Neural cell (in vitro differentiated cells): ENCODE measurements at regions not wholly inside any gene's neighbourhood (a gene's known extent, or its start where the extent isn't known, plus 50 kb on each side); places are given as distances from the start of the nearest gene placed in this dataset.

ENCODE experiments used
- H2AFZ ChIP-seq: fragments of 200-600, 300-800 bp; sonication (generic), shearing (Covaris generic); 2 replicates; pipeline ENCODE4 v1.6.0; 2014; ENCODE audit warnings: low read depth, mild to moderate bottlenecking, antibody characterized with exemption, low read length, moderate library complexity
- H3F3A ChIP-seq: fragments of 200-600 bp; shearing (Covaris generic); 2 replicates; pipeline ENCODE4 v1.6.1; 2016; ENCODE audit warnings: mild to moderate bottlenecking, moderate library complexity, mixed read lengths, antibody characterized with exemption, low read length; ENCODE audit not compliant: insufficient read depth, poor library complexity, severe bottlenecking
- H3K27ac ChIP-seq: fragments of 200-600, 300-800 bp; sonication (generic), shearing (Covaris generic); 2 replicates; pipeline ENCODE4 v1.5.1; 2014; ENCODE audit warnings: mild to moderate bottlenecking, low read length, moderate library complexity
- H3K27me3 ChIP-seq: fragments of 300-800, 200-600 bp; sonication (generic), shearing (Covaris generic); 2 replicates; pipeline ENCODE4 v1.6.0; 2014; ENCODE audit warnings: mild to moderate bottlenecking, low read depth, low read length, moderate library complexity; ENCODE audit not compliant: insufficient read depth
- H3K36me3 ChIP-seq: fragments of 300-800, 200-600 bp; sonication (generic), shearing (Covaris generic); 2 replicates; pipeline ENCODE4 v1.5.1; 2014; ENCODE audit warnings: mild to moderate bottlenecking, antibody characterized with exemption, low read length, moderate library complexity; ENCODE audit not compliant: insufficient read depth
- H3K4me2 ChIP-seq: fragments of 300-800, 200-600 bp; sonication (generic), shearing (Covaris generic); 2 replicates; pipeline ENCODE4 v1.6.0; 2014; ENCODE audit warnings: mild to moderate bottlenecking, low read length
- H3K4me3 ChIP-seq: fragments of 300-800, 200-600 bp; sonication (generic), shearing (Covaris generic); 2 replicates; pipeline ENCODE4 v1.5.1; 2014; ENCODE audit warnings: mild to moderate bottlenecking, low read length, moderate library complexity
- H3K79me2 ChIP-seq: fragments of 200-600 bp; shearing (Covaris generic); replicated peaks from 2 replicates; pipeline ENCODE4 v1.6.0; 2014; ENCODE audit warnings: mild to moderate bottlenecking, low read length, moderate library complexity; ENCODE audit not compliant: insufficient read depth
- H3K9ac ChIP-seq: fragments of 300-800, 200-600 bp; sonication (generic), shearing (Covaris generic); 2 replicates; pipeline ENCODE4 v1.6.1; 2016; ENCODE audit warnings: mild to moderate bottlenecking, low read length, mixed read lengths
- H3K9me2 ChIP-seq: fragments of 200-600 bp; shearing (Covaris generic); 2 replicates; pipeline ENCODE4 v1.6.1; 2016; ENCODE audit warnings: mild to moderate bottlenecking, low read length, mixed read lengths; ENCODE audit not compliant: insufficient read depth
- H3K9me3 ChIP-seq: fragments of 200-600, 300-800 bp; sonication (generic), shearing (Covaris generic); 2 replicates; pipeline ENCODE4 v1.6.1; 2016; ENCODE audit warnings: mild to moderate bottlenecking, mixed run types, low read length, moderate library complexity, mixed read lengths
- H4K20me1 ChIP-seq: fragments of 200-600 bp; shearing (Covaris generic); 2 replicates; pipeline ENCODE4 v1.6.1; 2016; ENCODE audit warnings: mild to moderate bottlenecking, mixed run types; ENCODE audit not compliant: insufficient read depth
- CTCF ChIP-seq: fragments of 450-650 bp; IDR thresholded peaks from 2 replicates; pipeline ENCODE4 v1.5.1; 2014; ENCODE audit warnings: antibody characterized with exemption, mild to moderate bottlenecking, moderate library complexity; ENCODE audit not compliant: poor library complexity, severe bottlenecking
- EP300 ChIP-seq: fragments of 450-650 bp; conservative IDR thresholded peaks from 2 replicates; pipeline ENCODE4 v1.6.1; 2014; ENCODE audit warnings: antibody characterized with exemption, mild to moderate bottlenecking, moderate library complexity; ENCODE audit not compliant: poor library complexity, severe bottlenecking
- EZH2 ChIP-seq: fragments of 200-600, 300-800 bp; shearing (Covaris generic), sonication (generic); IDR thresholded peaks from 2 replicates; pipeline ENCODE4 v1.6.1; 2014; ENCODE audit warnings: antibody characterized with exemption, low read length, borderline replicate concordance, mild to moderate bottlenecking; ENCODE audit not compliant: insufficient read depth, poor library complexity, severe bottlenecking
- MXI1 ChIP-seq: fragments of 450-650 bp; conservative IDR thresholded peaks from 2 replicates; pipeline ENCODE4 v1.6.1; 2014; ENCODE audit warnings: antibody characterized with exemption, mild to moderate bottlenecking; ENCODE audit not compliant: poor library complexity, severe bottlenecking
- POLR2AphosphoS5 ChIP-seq: IDR thresholded peaks from 2 replicates; pipeline ENCODE4 v1.6.1; 2012
- RAD21 ChIP-seq: fragments of 450-650 bp; conservative IDR thresholded peaks from 2 replicates; pipeline ENCODE4 v1.6.1; 2014; ENCODE audit warnings: antibody characterized with exemption, mild to moderate bottlenecking, moderate library complexity
- REST ChIP-seq: IDR thresholded peaks from 2 replicates; pipeline ENCODE4 v1.6.1; 2012; ENCODE audit warnings: borderline replicate concordance
- SMC3 ChIP-seq: fragments of 450-650 bp; conservative IDR thresholded peaks from 2 replicates; pipeline ENCODE4 v1.6.1; 2014; ENCODE audit warnings: antibody characterized with exemption, mild to moderate bottlenecking, moderate library complexity; ENCODE audit not compliant: poor library complexity
- TAF1 ChIP-seq: IDR thresholded peaks from 2 replicates; pipeline ENCODE4 v1.6.1; 2012; ENCODE audit warnings: low read depth

GRCh38 chr2:380221-380620, 92.3 kb upstream of the ALKAL2 start:
- Histone ChIP-seq H3K4me3 (no peak overlapping the region), H3F3A (no peaks in the 10 kb centered on the region), H3K9me3 (no peaks in the 10 kb centered on the region), H3K4me2 (no peak overlapping the region), H3K79me2 (no peaks in the 10 kb centered on the region), H3K36me3 (no peaks in the 10 kb centered on the region), H4K20me1 (no peaks in the 10 kb centered on the region), H2AFZ (no peak overlapping the region), H3K27me3 (no peaks in the 10 kb centered on the region), H3K27ac (no peak overlapping the region), H3K9ac (no peak overlapping the region), H3K9me2 (no peaks in the 10 kb centered on the region)
- TF ChIP-seq REST (no peak), RAD21 (no peak), EP300 (no peak), CTCF (no peak), MXI1 (no peak), EZH2 (no peak), TAF1 (no peak), SMC3 (no peak), POLR2AphosphoS5 (no peak)

GRCh38 chr2:379778-380177, 91.9 kb upstream of the ALKAL2 start:
- no peak overlapping the region for H3K4me2 ChIP-seq
- H3K27ac ChIP-seq, result no peak overlapping the region
- no peak overlapping the region for H3K4me3 ChIP-seq
- TF ChIP-seq RAD21, result no peak
- TF ChIP-seq REST, result no peak
- TF ChIP-seq CTCF, result no peak
- TF ChIP-seq TAF1, result no peak
- no peak for TF ChIP-seq MXI1
- TF ChIP-seq EP300, result no peak
- no peak for TF ChIP-seq POLR2AphosphoS5
- no peak for TF ChIP-seq EZH2
- TF ChIP-seq SMC3, result no peak
- no peaks in the 10 kb centered on the region for H3F3A ChIP-seq
- H2AFZ ChIP-seq, result no peak overlapping the region
- H3K9me2 ChIP-seq, result no peaks in the 10 kb centered on the region
- H3K9ac ChIP-seq, result no peak overlapping the region
- H4K20me1 ChIP-seq, result no peaks in the 10 kb centered on the region
- H3K79me2 ChIP-seq, result no peaks in the 10 kb centered on the region
- H3K9me3 ChIP-seq, result no peaks in the 10 kb centered on the region
- no peaks in the 10 kb centered on the region for H3K27me3 ChIP-seq
- H3K36me3 ChIP-seq, result no peaks in the 10 kb centered on the region
